Uterus (tissue), 2 donors: ENCODE measurements at regions not wholly inside any gene's neighbourhood (a gene's known extent, or its start where the extent isn't known, plus 50 kb on each side); places are given as distances from the start of the nearest gene placed in this dataset.

Source experiments
- POLR2A ChIP-seq, 2 donors: fragments of 450-650 bp; IDR thresholded peaks; one replicate each; pipeline ENCODE4 v1.6.1; 2016; ENCODE audit warnings: antibody characterized with exemption in 2 of 2, mild to moderate bottlenecking in 1 of 2, moderate library complexity in 1 of 2
- TF ChIP-seq, protein P1 (sequence below), 4 experiments: fragments of 200-600 bp in 2 of 4; fragments of 450-650 bp in 2 of 4; sonication (generic) in 2 of 4; IDR thresholded peaks; one replicate each; pipeline ENCODE4 v1.5.1; 2016 to 2019; ENCODE audit warnings: antibody characterized with exemption in 4 of 4, mild to moderate bottlenecking in 2 of 4, moderate library complexity in 1 of 4

GRCh38 chr11:92536883-92537282 lies 312.3 kb downstream of the FAT3 start:
- TF ChIP-seq, protein P1, sequence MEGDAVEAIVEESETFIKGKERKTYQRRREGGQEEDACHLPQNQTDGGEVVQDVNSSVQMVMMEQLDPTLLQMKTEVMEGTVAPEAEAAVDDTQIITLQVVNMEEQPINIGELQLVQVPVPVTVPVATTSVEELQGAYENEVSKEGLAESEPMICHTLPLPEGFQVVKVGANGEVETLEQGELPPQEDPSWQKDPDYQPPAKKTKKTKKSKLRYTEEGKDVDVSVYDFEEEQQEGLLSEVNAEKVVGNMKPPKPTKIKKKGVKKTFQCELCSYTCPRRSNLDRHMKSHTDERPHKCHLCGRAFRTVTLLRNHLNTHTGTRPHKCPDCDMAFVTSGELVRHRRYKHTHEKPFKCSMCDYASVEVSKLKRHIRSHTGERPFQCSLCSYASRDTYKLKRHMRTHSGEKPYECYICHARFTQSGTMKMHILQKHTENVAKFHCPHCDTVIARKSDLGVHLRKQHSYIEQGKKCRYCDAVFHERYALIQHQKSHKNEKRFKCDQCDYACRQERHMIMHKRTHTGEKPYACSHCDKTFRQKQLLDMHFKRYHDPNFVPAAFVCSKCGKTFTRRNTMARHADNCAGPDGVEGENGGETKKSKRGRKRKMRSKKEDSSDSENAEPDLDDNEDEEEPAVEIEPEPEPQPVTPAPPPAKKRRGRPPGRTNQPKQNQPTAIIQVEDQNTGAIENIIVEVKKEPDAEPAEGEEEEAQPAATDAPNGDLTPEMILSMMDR (IDR thresholded peaks at IDR 0.05), result no peak
- no peak for TF ChIP-seq POLR2A (IDR thresholded peaks at IDR 0.05)
